A673 (cell line): ENCODE measurements at regions not wholly inside any gene's neighbourhood (a gene's known extent, or its start where the extent isn't known, plus 50 kb on each side); places are given as distances from the start of the nearest gene placed in this dataset.

Experiments used
- EZH2 ChIP-seq: fragments of 200-600 bp; sonication (generic); IDR thresholded peaks from 2 replicates; pipeline ENCODE4 v1.6.1; 2017; ENCODE audit warnings: borderline replicate concordance, low read depth, mild to moderate bottlenecking, mixed read lengths, antibody characterized with exemption, low read length; ENCODE audit not compliant: poor library complexity, severe bottlenecking
- TF ChIP-seq, protein P1 (sequence below): fragments of 300-800, 200-600 bp; sonication (generic); conservative IDR thresholded peaks from 2 replicates; pipeline ENCODE4 v1.5.1; 2017; ENCODE audit warnings: low read depth, mild to moderate bottlenecking, antibody characterized with exemption, low read length, moderate library complexity, mixed read lengths

GRCh38 chr14:29085546-29085945 is 319.0 kb downstream of the FOXG1 start:
- TF ChIP-seq, protein P1, sequence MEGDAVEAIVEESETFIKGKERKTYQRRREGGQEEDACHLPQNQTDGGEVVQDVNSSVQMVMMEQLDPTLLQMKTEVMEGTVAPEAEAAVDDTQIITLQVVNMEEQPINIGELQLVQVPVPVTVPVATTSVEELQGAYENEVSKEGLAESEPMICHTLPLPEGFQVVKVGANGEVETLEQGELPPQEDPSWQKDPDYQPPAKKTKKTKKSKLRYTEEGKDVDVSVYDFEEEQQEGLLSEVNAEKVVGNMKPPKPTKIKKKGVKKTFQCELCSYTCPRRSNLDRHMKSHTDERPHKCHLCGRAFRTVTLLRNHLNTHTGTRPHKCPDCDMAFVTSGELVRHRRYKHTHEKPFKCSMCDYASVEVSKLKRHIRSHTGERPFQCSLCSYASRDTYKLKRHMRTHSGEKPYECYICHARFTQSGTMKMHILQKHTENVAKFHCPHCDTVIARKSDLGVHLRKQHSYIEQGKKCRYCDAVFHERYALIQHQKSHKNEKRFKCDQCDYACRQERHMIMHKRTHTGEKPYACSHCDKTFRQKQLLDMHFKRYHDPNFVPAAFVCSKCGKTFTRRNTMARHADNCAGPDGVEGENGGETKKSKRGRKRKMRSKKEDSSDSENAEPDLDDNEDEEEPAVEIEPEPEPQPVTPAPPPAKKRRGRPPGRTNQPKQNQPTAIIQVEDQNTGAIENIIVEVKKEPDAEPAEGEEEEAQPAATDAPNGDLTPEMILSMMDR: peak; percentile 43
- no peak for TF ChIP-seq EZH2
